Endothelial cell (in vitro differentiated cells): ENCODE measurements at regions not wholly inside any gene's neighbourhood (a gene's known extent, or its start where the extent isn't known, plus 50 kb on each side); places are given as distances from the start of the nearest gene placed in this dataset.

ENCODE experiments used
- DNase-seq: peaks from one replicate; pipeline ENCODE4 v3.0.0; 2021; ENCODE audit warnings: low spot score
- H3K27ac Mint-ChIP-seq: one replicate; pipeline ENCODE4 v1.8.0; 2021; ENCODE audit warnings: mixed read lengths, inconsistent platforms; ENCODE audit not compliant: unreplicated experiment
- H3K27me3 Mint-ChIP-seq: one replicate; pipeline ENCODE4 v1.8.0; 2021; ENCODE audit warnings: mild to moderate bottlenecking, moderate library complexity, mixed read lengths, inconsistent platforms; ENCODE audit not compliant: unreplicated experiment
- H3K36me3 Mint-ChIP-seq: one replicate; pipeline ENCODE4 v1.8.0; 2021; ENCODE audit warnings: mild to moderate bottlenecking, low read depth, mixed read lengths, inconsistent platforms; ENCODE audit not compliant: unreplicated experiment
- H3K4me1 Mint-ChIP-seq: one replicate; pipeline ENCODE4 v1.8.0; 2021; ENCODE audit warnings: mild to moderate bottlenecking, mixed read lengths, inconsistent platforms; ENCODE audit not compliant: unreplicated experiment
- H3K4me3 Mint-ChIP-seq: one replicate; pipeline ENCODE4 v1.8.0; 2021; ENCODE audit warnings: mild to moderate bottlenecking, mixed read lengths, inconsistent platforms; ENCODE audit not compliant: unreplicated experiment
- H3K9me3 Mint-ChIP-seq: one replicate; pipeline ENCODE4 v1.8.0; 2021; ENCODE audit warnings: mixed read lengths, inconsistent platforms; ENCODE audit not compliant: unreplicated experiment
- TF ChIP-seq, protein P1 (sequence below): fragments of 200-600 bp; sonication (generic); IDR thresholded peaks from one replicate; pipeline ENCODE4 v1.5.0; 2021; ENCODE audit warnings: antibody characterized with exemption; ENCODE audit not compliant: unreplicated experiment

DNA sequence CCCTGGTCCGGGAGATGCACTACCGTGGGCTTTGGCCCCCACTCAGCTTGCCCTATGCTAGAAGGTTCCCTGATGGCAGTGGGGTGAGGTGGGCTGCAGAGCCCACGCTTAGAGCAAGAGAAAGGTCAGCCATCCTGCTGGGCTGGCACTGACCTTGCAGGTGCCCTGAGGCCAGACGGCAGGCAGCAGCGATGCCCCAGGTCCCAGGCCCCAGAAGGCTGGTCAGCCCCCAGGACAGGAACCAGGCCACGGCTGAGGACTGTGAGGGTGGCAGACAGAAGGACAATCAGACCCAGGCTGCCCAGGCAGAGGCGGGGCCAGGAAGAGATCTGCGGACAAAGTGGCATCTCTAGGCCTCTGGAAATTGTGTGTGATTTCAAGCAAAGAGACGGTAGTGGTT lies 231.7 kb downstream of the CTTN start:
- H3K27me3 Mint-ChIP-seq = peaks cover 5% of the 10 kb centered on the region
- TF ChIP-seq, protein P1, sequence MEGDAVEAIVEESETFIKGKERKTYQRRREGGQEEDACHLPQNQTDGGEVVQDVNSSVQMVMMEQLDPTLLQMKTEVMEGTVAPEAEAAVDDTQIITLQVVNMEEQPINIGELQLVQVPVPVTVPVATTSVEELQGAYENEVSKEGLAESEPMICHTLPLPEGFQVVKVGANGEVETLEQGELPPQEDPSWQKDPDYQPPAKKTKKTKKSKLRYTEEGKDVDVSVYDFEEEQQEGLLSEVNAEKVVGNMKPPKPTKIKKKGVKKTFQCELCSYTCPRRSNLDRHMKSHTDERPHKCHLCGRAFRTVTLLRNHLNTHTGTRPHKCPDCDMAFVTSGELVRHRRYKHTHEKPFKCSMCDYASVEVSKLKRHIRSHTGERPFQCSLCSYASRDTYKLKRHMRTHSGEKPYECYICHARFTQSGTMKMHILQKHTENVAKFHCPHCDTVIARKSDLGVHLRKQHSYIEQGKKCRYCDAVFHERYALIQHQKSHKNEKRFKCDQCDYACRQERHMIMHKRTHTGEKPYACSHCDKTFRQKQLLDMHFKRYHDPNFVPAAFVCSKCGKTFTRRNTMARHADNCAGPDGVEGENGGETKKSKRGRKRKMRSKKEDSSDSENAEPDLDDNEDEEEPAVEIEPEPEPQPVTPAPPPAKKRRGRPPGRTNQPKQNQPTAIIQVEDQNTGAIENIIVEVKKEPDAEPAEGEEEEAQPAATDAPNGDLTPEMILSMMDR = no peak
- no peaks in the 10 kb centered on the region for H3K36me3 Mint-ChIP-seq
- H3K4me3 Mint-ChIP-seq = no peak overlapping the region
- no peaks in the 10 kb centered on the region for H3K9me3 Mint-ChIP-seq
- H3K27ac Mint-ChIP-seq = no peak overlapping the region
- H3K4me1 Mint-ChIP-seq = peaks cover 23% of the 10 kb centered on the region
- no peak for DNase-seq

- Mint-ChIP-seq H3K9me3 (no peaks in the 10 kb centered on the region), H3K36me3 (no peaks in the 10 kb centered on the region), H3K4me3 (no peak overlapping the region), H3K4me1 (peaks cover 16% of the 10 kb centered on the region), H3K27me3 (peaks cover 5% of the 10 kb centered on the region), H3K27ac (no peak overlapping the region)
- TF ChIP-seq, protein P1 = no peak
- DNase-seq = no peak
Observed at GRCh38 chr11:70630816-70631623, 232.7 kb downstream of the CTTN start.

DNA sequence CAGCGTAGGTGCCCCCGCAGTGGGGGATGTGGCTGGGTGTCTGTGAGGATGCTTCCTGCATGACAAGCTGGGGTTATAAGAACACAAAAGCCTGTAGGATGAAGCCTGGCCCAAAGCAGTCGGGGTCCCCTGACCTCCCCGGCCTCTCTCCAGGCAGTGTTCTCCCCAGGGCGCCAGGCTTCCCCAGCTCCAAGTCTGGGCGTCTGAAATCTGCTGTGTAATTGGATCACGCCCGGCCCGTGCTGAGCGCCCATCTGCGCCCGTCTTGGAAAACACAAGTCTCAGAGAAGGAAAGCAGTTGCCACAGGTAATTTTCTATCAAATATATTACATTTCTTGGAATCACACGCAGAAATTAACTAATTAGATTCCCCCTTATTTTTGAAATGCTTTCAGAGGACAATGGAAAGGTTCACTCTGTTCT lies 233.3 kb downstream of the CTTN start:
- H3K9me3 Mint-ChIP-seq = no peaks in the 10 kb centered on the region
- H3K27me3 Mint-ChIP-seq = peaks cover 5% of the 10 kb centered on the region
- H3K4me1 Mint-ChIP-seq = peaks cover 12% of the 10 kb centered on the region
- TF ChIP-seq, protein P1 = no peak
- no peak overlapping the region for H3K4me3 Mint-ChIP-seq
- H3K36me3 Mint-ChIP-seq = no peaks in the 10 kb centered on the region
- no peak for DNase-seq
- H3K27ac Mint-ChIP-seq = no peak overlapping the region

GRCh38 chr11:70633610-70634009 lies 235.3 kb downstream of the CTTN start:
- H3K27ac Mint-ChIP-seq = no peak overlapping the region
- peaks cover 3% of the 10 kb centered on the region for H3K4me1 Mint-ChIP-seq
- DNase-seq = no peak
- H3K36me3 Mint-ChIP-seq = no peaks in the 10 kb centered on the region
- H3K27me3 Mint-ChIP-seq = peaks cover 5% of the 10 kb centered on the region
- TF ChIP-seq, protein P1 = no peak
- H3K4me3 Mint-ChIP-seq = no peak overlapping the region
- no peaks in the 10 kb centered on the region for H3K9me3 Mint-ChIP-seq

DNA sequence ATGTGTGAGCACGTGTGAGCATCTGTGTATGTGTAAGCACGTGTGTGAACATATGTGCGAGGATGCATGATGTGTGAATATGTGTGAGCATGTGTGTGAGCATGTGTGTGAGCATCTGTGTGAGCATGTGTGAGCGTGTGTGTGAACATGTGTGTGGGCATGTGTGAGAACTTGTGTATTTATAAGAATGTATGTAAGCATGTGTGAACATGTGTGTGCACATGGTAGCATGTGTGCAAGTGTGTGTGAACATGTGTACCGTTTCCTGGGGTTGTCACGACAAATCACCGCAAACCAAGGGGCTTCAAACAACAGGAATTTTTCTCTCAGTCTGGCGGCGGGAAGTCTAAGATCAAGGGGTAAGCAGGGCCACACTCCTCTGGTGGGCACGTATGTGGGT lies 238.3 kb downstream of the CTTN start:
- Mint-ChIP-seq H3K27ac (no peak overlapping the region), H3K4me1 (no peaks in the 10 kb centered on the region), H3K4me3 (no peak overlapping the region), H3K9me3 (no peaks in the 10 kb centered on the region), H3K36me3 (no peaks in the 10 kb centered on the region), H3K27me3 (peaks cover 1% of the 10 kb centered on the region)
- TF ChIP-seq, protein P1 = no peak
- DNase-seq = no peak
